NCI-H1105 treated with DMSO at 0.1 percent for 48 hours (cell line): ENCODE measurements at regions not wholly inside any gene's neighbourhood (a gene's known extent, or its start where the extent isn't known, plus 50 kb on each side); places are given as distances from the start of the nearest gene placed in this dataset.

Experiments
- DNase-seq: peaks from one replicate; lab custom pipeline; 2025; lab: John Stamatoyannopoulos, UW

DNA sequence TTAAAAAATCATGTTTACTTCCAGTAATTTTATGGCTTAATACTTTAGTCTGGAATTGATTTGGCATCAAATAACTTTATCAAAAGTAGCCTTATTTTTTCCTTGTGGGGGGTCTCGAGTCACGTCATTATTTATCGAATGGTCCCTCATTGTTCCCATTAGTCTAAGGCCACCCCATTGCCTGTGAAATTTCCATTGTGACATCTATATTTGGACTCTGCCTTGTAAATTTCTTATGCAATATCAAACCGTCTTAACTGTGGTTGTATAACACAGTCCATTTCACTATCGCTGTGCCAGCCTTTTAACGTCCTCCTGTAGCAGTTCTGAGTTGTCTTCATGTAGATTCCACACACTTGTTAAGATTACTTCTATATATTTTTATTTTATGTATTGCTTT, 103.9 kb upstream of the RET start:
- no peak for DNase-seq

DNA sequence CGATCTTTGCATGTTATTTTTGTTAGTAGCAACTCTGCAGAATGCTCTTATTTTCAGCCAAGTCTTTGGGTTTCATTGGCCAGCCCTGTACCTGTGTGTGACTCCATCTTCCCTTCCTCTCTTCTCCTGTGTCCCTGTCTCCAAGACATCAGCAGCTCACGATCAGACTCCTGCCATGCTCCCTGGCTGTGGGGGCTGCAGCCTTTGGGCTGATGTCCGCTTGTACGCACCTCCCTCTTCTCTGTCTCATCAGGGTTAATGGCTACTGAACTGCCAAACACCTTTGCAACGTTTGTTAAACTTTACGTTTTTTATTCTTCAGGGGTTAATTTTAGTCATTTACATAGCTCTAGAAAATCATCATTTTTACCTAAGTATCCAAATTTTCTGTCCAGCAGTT, 103.5 kb upstream of the RET start:
- DNase-seq, result no peak

DNA sequence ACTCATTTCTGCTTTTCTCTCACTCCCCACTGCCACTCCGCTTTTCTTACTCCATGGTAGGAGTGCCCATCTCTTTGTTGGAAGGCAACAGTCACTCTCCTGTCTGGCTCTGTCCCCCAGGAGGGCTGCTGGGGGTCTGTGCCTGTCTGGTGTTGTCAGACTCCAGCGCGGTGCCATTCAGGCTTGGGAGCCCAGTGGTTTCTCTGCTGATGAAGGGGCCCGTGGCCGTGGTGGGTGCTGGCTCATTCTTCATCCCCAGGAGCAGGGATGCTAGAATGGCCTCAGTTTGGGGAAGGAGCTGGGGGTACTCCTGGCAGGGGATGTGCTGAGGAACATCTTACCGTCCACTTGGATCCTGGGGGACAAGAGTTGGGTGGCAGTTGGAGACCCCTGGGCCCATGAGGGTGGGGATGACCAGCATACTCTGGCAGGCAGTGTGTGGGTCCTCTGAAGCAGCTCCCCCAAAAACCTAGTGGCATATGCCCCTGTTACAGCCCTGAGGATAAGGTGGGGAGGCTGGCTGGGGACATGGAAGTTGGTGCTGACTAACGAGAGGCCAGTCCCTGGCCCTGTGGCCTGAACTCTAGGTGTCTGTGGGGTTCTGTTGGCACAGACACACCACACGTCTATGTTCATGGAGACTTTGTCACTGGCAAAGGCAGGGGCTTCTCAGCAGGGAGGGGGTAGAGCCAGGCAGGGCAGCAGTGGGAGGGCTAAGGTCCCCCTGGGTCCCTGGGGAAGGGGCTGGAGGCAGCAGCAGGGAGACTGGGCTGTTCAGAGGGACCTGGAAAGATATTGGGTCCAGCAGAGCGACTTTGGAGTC, 102.8 kb upstream of the RET start:
- DNase-seq, result no peak

DNA sequence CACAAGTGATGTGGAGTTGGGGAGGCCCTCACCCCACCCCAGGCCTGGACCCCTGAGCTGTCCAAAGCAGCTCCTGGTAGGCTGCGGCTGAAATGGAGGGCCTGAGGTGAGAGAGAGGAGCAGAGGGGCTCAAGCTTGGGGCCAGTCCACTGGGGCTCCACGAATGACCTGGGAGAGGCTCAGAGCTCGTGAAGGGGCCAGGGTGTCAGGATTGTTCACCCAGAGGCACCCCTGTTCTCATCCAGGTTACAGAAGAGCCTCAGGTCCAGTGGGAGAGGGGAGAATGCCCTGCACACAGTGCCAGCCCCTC, 102.2 kb upstream of the RET start:
- no peak for DNase-seq

DNA sequence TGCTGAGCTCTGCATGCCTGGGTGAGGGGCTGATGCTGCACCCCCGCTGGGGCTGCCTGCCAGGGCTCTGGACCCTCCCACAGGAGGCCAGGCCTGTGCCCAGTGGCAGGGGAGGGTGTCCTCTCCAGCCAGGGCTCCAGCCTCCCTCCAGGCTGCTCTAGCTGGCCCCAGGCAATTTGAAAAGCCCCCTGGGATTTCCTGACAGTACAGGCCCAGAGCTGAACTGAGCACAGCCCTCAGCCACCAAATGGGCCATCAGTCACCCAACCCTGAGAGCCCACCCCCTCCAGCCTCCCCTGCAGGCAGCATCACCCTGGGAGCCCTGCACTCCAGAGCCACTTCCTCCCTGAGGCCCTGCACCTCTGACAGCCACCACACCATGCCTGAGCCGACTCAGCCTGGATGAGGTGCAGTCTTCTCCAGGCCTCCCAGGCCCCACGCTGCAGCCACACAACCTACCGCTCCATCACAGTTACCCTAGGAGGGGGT, 101.8 kb upstream of the RET start:
- no peak for DNase-seq

DNA sequence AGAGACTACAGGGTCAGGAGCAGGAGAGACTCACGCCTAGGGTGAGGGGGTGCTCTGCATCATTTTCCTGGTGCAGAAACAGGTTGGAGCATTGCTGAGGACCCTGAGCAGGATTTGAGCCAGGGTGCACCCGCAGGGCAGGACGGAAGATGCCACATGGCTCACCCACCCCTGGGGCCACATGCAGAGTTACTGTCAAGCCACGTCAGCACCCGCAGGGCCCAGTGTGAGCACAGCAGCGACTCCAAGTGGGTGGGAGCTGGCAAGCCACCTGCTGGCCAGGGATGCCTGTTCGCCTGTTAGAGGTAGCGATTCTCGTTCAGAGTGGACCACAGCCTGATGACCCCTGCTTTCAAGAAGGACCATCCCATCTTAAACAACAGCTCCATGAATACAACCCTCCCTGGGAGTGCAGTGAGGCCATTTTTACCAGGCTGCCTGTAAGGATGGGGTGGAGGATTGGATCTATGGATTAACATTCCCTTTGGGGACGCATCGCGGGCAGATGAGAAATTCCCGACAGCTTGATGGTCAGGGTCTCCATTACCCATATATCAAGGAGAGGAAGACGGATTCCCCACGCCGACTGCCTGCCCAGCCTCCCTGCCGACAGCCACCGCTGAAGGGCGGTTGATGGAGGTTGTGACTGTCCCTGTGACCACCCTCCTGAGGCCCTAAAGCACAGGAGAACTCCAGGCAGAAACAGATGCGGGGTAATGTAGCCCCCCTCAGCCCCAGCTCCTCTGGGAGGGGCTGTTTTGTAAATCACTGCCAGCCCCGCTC, 101.1 kb upstream of the RET start:
- no peak for DNase-seq

DNA sequence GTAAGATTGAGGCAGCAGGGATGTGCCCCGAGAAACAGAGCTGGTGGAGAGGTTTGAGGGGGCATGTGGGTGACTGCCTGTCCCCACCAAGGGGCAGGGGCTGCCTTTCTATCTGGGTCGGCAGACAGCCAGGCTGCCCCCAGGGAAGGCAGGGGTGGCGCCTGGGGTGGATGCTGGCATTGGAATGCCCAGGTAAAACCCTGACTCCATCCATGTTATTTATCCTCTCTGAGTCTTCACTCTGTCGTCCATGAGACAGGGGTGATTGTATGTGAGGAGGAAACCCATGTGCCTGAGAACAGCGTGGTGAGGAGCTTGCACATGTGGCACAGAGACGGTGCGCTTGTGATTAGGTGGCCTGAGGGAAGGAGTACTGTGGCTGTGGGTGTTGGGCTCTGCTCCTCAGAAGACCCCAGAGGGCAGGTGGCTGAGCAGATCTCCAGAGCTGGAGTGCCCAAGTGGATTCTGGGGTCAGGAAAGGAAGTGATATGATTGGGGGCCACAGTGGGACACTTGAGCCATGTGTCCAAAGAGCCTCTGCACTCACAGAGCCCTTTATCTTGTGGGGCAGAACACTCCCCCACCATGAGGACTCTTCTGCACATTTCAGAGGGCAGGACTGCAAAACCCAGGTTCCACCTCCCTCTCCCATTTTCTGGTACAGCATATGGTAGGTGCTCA, 100.4 kb upstream of the RET start:
- no peak for DNase-seq

DNA sequence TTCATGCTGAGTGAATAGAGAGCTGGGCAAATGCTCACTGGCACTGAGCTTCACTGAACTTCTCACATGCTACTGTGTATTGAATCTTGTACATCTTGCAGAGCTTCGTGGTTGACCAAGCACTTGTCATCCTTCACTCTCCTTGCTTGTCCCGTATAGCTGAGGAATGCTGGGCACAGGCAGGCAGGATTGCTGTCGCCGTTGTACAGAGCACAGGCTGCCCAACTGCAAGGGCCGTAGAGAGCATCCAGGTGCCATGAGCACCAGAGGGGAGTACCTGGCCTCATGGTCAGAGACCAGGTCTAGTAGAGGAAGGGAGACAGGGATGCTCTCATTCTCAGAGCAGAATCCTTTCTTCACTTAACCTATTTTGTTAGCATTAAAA, 99.8 kb upstream of the RET start:
- no peak for DNase-seq

DNA sequence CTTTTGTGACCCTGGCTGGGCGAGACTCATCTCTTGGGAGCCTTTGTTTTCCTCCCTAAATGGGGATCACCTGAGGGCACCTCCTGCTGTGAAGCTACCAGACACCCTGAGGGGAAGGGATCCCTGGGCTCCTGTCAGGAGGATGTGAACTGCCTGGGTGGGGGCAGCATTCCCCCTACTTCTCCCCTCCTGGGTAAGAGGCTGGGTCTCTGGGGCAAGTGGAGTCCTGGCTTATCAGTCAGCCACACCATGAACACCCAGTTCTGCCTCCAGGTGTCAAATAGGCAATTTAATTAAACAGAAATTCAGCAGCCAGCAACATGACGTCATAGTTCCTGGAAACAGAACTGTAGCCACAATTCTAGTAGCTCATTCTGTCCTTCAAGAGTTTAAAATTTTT, 97.7 kb upstream of the RET start:
- DNase-seq, result peak; percentile 15

DNA sequence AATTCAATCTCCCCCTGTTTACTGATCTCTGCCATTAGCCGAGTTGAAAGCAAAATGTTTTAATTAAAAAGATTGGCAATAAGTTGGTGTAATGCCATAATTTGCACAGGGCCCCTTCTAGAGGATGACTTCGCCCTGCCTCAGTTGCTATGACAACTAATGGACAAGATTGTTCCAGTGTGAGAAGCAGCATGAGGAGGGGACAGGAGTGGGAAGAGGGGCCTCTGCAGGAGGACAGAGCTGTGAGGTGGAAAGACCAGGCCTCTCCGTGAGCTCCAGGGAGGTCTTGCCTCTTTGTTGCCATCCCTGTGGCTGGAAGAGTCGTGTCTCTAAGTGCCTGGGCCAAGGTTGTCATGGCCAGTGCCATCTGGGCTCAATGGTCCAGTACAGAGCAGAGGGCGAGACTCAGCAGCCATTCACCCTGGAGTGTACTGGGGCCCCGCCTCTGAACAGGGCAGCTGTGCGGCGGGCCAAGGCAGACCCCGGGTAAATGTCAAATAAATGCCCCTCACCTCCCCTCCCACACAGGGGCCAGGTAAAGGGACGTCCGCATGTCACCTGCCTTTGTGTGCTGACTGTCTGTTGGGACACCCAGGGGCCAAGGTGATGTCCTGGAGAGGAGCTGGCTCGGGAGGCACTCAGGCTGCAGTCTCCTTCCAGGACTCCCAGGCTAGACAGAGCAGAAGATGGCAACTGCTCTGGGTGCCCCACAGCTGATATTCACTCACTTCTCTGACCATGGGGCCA, 97.0 kb upstream of the RET start:
- DNase-seq, result peak; percentile 55

DNA sequence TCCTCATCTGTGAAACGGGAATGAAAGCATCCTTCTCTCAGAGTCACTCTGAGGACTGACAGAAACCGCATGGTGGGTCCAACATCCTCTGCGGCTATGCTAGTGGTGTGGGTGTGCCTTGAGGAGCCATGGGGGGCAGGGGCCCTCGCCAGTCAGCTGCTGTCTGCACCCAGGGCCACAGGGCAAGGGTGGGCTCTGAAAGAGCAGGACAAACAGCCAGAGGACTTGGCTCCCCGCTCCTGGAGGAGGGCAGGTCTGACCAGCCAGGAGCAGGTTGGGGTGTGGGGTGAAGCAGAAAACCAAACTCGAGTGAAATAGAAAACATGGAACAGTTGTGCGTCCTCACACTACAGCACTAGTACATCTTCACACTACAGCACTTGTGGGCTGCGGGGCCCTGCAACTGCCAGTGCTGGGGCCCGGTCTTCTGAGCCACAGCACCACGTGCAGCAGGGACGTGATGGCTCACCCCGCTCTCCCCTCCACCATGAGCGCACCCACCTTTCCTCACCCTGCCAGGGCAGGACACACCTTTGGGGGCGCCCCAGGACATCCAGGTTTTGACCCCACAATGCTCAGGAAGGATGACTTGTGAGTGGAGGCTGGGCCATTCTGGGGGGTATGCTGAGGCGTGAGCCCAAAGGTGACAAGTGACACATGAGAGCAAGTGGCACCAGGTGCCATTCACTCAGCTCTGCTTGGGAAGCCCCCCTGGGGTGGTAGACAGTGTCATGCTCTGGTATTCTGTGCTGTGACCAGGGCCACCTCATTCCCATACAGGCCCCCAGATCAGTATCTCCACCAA, 96.1 kb upstream of the RET start:
- no peak for DNase-seq

DNA sequence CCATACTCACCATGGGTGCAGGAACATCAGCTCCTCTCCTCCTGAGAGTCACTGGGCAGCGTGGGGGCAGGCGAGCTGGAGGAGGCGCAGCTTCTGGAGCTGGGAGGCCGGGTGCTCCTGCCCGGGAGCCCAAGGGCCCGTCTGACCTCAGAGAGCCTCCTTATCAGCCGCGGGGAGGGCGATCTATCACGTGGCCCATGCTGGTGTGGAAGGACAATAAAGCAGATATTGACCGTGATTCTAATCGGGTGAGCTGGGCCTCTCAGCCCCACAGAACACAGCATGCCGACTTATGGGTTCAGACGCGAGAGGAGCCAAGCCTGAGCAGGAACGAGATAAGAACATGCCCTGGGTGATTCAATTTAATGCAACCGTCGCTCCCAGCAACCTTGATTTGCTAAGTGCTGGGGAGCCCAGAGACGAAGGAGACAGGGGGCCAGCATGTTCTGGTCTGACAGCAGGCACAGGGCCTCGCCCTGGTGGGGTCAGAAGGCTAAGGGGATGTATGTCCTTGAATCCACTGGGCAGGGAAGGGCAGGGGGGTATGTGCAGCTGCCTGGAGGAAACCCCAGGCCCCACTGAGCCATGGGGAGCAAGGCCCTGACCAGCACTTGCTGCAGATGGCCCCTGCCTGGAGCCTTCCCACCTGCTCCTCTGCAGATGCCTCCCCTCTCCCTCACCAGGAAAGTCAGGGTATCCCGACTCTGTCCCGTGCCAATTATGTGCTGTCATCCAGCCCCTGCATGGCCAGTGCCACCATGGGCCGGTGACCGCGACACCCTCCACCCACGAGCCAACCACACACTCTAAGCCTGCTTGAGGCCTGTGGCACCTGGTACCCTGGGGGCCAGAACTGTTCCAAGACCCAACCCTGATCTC, 95.3 kb upstream of the RET start:
- no peak for DNase-seq

DNA sequence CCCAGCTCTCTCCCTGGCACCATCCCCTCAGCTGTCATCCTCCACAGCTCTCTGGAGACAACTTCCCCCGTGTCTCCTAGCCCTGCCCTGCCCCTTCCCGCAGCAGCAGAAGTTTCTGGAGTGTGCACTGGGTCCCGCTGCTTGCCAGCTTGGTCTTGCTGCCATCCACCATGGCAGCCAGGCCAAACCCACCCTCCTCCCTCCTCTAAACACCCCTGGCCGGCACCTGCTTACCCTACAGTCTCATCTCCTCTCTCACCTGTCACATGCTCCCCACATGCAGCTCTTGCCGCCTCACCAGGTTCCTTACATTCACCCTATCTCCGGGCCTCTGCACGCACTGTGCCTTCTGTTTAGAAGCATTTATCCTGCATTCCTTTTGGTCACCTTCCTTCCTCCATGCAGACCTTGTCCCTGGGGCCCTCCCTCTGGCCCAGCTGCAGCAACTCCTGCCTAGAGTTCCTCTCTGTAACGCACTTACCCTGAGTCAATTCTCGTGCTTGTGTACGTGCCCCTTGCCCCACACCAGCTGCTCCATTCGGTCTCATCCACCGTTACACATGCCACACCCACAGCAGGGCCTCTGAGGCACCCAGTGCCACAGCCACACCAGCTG, 93.9 kb upstream of the RET start:
- DNase-seq, result no peak

DNA sequence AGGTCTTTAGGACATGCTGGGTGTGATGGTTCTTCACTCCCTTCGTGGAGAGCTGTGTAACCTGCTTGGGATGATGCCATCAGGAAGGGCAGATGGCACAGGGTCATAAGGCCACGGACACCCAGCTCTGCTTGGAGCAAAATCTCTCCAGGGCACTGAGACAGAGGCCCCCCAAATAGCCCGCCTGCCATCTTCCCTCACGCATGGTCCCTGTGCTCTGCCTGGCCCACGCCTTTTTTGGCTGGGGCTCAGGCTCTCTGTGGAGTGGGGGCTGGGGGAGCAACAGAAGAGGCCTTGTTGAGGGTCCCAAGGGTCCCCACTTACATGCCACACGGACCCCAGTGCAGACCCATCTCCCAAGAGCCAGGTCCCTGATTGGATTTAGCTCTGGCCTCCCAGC, 93.3 kb upstream of the RET start:
- DNase-seq, result no peak

DNA sequence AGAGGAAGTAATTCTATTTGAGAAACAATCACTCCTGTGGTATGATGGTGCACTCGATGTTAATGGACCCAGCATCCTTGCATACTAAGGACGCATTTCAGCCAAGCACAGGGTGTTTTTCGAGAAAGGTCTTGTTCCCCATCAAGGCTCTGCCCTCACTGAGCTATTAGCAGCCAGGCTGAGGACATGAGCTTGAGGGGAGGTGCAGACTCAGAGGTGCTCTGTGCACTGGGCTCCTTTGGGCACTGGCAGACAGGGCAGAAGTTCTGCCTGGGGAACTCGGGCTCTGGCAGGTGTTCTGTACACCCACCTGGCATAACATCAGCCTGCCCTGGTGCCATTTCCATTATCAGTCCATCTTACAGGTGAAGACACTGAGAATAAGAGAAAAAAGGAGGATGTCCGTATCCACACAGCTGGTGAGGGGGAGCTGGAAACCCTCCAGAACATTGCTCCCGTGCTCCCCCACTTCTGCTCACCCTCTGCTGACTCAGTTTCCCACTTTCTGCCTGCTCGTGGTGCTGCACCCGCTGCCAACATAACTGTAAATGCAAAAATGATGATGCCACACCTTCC, 92.7 kb upstream of the RET start:
- DNase-seq, result no peak

DNA sequence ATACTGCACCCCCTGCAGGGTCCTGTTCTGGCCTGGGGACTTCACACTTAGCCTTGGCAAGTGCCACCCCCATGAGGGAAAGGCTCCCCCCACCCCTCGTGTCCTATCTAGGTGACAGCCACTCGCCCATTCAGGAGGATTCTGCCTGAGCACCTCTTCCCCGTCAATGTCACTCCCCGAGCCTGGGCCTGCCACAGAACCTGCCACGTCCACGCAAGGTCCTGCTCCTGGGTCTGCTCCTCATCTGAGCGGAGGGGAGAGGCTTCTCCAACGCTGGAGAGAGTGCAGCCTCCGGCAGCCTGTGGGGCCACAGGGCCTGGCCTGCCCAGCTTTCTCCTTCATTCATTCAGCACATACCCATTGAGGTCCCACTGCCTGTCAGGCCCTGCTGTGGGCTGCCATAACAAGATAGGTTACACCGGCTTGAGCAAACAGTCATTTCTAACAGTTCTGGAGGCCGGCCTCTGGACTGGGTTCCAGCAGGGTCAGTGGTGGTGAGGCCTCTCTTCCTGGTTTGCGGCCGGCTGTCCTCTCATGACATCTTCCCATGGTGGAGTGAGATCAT, 92.0 kb upstream of the RET start:
- DNase-seq, result no peak

DNA sequence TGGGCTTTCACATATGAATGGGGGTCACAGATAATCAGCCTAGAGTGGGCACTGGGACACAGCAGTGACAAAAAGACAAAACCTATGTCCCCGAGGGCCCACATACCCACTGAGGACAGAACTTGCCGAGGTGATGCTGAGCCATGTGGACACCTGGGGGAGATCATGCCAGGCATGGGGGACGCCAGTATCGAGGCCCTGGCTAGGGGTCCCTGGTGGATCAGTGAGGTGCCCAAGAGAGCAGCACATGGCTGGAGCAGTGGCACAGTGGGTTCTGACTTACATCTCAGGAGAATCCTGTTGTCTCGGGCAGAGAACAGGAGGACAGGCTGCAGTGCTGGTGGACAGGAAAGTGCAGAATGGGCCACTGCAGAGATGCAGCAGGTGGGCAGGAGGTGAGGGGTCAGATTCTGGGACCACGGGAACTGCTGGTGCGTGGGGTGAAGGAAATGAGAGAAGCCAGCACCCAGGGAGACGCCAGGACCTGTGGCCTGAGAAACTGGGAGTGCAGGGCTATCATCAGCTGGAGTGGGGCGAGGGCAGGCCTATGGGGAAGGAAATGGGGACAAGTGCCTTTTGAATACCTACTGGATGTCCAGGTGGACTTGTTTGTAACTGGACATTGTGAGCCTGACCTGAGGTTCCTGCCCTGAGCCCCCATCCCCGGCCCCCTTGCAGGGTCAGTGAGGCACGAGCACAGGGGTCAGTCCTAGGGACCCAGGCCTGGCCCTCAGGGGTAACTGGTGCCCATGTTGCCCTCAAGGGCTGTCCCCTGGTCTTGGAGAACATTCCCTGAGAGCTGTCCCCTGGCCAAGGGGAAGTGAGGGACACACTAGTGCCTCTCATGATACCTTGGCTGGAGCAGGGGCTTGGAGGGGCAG, 91.2 kb upstream of the RET start:
- DNase-seq, result no peak

DNA sequence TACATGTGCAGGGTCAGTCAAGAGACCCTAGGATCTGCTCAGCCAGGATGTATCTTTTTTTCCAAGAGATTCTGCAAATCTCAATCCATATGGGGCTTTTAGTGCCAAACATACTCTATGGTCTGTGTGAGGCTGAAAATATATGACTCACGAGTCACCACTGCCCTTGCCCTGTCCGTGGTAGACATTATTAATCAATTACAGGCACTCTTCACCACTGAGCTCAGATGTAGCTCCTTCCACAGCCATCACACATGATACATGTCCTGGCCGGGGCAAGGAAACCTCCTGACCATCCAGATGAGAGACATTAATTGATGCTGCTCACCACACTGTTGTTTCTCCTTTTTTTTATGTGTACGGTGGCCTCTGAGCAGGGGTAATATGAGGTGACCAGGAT, 90.2 kb upstream of the RET start:
- no peak for DNase-seq
